BLaER1 treated with 17β-estradiol and CSF1 and Interleukin-3, amounts not matched to agents 10 nM and 100 nM (cell line): ENCODE measurements at regions not wholly inside any gene's neighbourhood (a gene's known extent, or its start where the extent isn't known, plus 50 kb on each side); places are given as distances from the start of the nearest gene placed in this dataset.

Experiments
- H3K27ac ChIP-seq, 11 experiments: shearing (Covaris generic); formaldehyde crosslinking; 2 replicates each; pipeline ENCODE4 v1.8.1; 2022
- H3K27me3 ChIP-seq, 11 experiments: shearing (Covaris generic); formaldehyde crosslinking; 2 replicates each; pipeline ENCODE4 v1.8.1; 2022
- H3K36me3 ChIP-seq, 11 experiments: shearing (Covaris generic); formaldehyde crosslinking; 2 replicates each; pipeline ENCODE4 v1.8.1; 2022
- H3K4me1 ChIP-seq, 10 experiments: shearing (Covaris generic); formaldehyde crosslinking; 2 replicates each; pipeline ENCODE4 v1.8.1; 2022
- H3K4me2 ChIP-seq, 11 experiments: shearing (Covaris generic); formaldehyde crosslinking; 2 replicates each; pipeline ENCODE4 v1.8.1; 2022
- H3K4me3 ChIP-seq, 10 experiments: shearing (Covaris generic); formaldehyde crosslinking; 2 replicates each; pipeline ENCODE4 v1.8.1; 2022
- H3K9ac ChIP-seq, 11 experiments: shearing (Covaris generic); formaldehyde crosslinking; 2 replicates each; pipeline ENCODE4 v1.8.1; 2022
- H3K9me3 ChIP-seq, 11 experiments: shearing (Covaris generic); formaldehyde crosslinking; replicated peaks in 1 of 11; 2 replicates each; pipeline ENCODE4 v1.8.1; 2022
- H4K20me1 ChIP-seq, 11 experiments: shearing (Covaris generic); formaldehyde crosslinking; 2 replicates each; pipeline ENCODE4 v1.8.1; 2022
- Cebpa-rat ChIP-seq, 11 experiments: shearing (Covaris generic); IDR thresholded peaks; 2 replicates each; pipeline ENCODE4 v1.8.1; 2022

DNA sequence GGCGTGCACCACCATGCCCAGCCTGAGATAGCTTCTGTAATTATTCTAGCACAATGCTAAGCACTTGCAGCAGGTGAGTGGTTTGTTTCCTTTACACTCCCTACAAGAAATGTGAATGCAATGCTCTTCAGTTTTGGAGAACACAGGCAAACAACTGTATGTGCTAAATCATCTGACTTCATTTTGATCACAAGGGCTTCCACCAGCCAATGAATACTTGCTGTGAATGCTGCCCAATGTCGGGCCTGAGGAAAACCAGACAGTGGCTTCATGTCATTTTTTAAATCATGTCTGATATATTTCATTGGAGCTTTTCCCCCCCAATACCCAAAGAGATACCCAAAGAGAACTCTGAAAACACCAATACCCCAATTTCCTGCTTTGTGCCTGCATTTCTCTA is 155.6 kb upstream of the XPO1 start:
- H3K9me3 ChIP-seq, result no peaks in the 10 kb centered on the region
- H4K20me1 ChIP-seq, result no peaks in the 10 kb centered on the region
- peak overlapping the region in 9 of 11 experiments; percentile 77 to 92 (median 84); a peak in 13 of 22 replicates for H3K9ac ChIP-seq
- H3K27ac ChIP-seq, result peak overlapping the region in 10 of 11 experiments; percentile 71 to 91 (median 84); a peak in 17 of 22 replicates
- peaks cover 12 to 38% (median 26%) of the 10 kb centered on the region in 10 experiments for H3K4me1 ChIP-seq
- no peaks in the 10 kb centered on the region for H3K27me3 ChIP-seq
- H3K4me3 ChIP-seq, result peak overlapping the region; percentile 66 to 85 (median 72); a peak in 13 of 20 replicates
- peak overlapping the region; percentile 77 to 94 (median 90) for H3K4me2 ChIP-seq
- no peaks in the 10 kb centered on the region for H3K36me3 ChIP-seq
- TF ChIP-seq Cebpa-rat (IDR thresholded peaks at IDR 0.05), result no peak

DNA sequence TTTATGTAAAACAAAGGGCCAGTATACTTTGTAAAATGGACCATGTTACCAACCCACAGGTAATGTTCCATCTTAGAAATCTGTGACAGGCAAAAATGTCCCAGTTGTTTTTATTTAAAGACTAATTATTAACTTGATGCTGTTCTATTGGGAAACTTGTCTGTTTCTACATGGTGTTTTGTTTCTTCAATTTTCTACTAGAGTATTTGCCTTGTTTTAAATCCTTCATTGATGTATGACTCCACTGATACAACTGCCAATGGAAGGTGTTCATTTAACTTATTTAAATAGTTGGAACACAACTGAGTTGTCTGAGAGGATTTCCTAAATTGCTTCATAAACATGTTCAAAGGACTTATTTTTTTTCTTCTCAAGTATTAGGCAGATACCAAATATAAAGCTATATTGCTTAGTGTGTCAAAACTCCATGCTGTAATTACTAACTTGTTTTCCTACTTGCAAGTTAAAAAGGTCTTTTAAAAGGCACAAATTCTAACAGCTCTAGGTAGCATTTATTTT is 152.0 kb upstream of the XPO1 start:
- H3K27ac ChIP-seq, result peak overlapping the region in 3 of 11 experiments; percentile 18 to 69 (median 28); a peak in 4 of 22 replicates
- no peak for TF ChIP-seq Cebpa-rat (IDR thresholded peaks at IDR 0.05)
- peaks cover 0 to 7% (median 0%) of the 10 kb centered on the region in 11 experiments; a peak in 2 of 22 replicates for H3K9me3 ChIP-seq
- no peaks in the 10 kb centered on the region for H3K36me3 ChIP-seq
- H3K9ac ChIP-seq, result no peak overlapping the region
- no peaks in the 10 kb centered on the region for H3K27me3 ChIP-seq
- H3K4me3 ChIP-seq, result no peak overlapping the region
- peak overlapping the region in 4 of 11 experiments; percentile 44 to 67 (median 46); a peak in 5 of 22 replicates for H3K4me2 ChIP-seq
- H3K4me1 ChIP-seq, result peaks cover 9 to 39% (median 25%) of the 10 kb centered on the region in 10 experiments
- no peaks in the 10 kb centered on the region for H4K20me1 ChIP-seq

DNA sequence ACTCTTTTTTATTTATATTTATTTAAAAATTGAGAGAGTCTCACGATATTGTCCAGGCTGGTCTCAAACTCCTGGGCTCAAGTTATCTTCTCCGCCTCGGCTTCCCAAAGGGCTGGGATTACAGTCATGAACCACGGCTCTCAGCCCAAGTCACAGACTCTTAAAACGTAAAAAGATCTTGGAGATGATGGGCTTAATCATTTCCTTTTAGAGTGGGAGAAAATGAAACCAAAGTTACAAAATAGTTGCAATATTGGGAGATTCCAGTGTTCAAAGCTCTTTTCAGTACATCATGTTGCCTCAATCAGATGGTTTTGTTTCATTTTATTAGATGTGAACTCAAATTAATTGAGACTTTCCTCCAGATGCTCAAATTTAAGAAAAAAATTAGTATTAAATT is 151.4 kb upstream of the XPO1 start:
- Histone ChIP-seq H3K27me3 (no peaks in the 10 kb centered on the region), H3K4me2 (peak overlapping the region in 8 of 11 experiments; percentile 29 to 67 (median 46); a peak in 13 of 22 replicates)
- TF ChIP-seq Cebpa-rat (IDR thresholded peaks at IDR 0.05), result no peak

GRCh38 chr2:61688369-61689334 is 150.5 kb upstream of the XPO1 start:
- Histone ChIP-seq H3K4me2 (peak overlapping the region in 8 of 11 experiments; percentile 29 to 67 (median 46); a peak in 11 of 22 replicates), H3K9me3 (peaks cover 0 to 7% (median 0%) of the 10 kb centered on the region in 11 experiments; a peak in 2 of 22 replicates), H3K36me3 (no peaks in the 10 kb centered on the region)

More for the DNA sequence above, 151.4 kb upstream of the XPO1 start:
- Histone ChIP-seq H4K20me1 (no peaks in the 10 kb centered on the region), H3K27ac (peak overlapping the region in 8 of 11 experiments; percentile 4 to 69 (median 34); a peak in 11 of 22 replicates), H3K9ac (0 out of 22 replicates have a peak overlapping the region, but pooled peaks of 2 of the 11 experiments have one; percentile 23 to 28), H3K4me3 (no peak overlapping the region), H3K9me3 (peaks cover 0 to 7% (median 0%) of the 10 kb centered on the region in 11 experiments; a peak in 2 of 22 replicates), H3K4me1 (peaks cover 6 to 37% (median 22%) of the 10 kb centered on the region in 10 experiments), H3K36me3 (no peaks in the 10 kb centered on the region)

GRCh38 chr2:61679096-61679495 is 140.9 kb upstream of the XPO1 start:
- no peak overlapping the region for H3K27ac ChIP-seq
- no peaks in the 10 kb centered on the region for H3K4me1 ChIP-seq
- no peaks in the 10 kb centered on the region for H4K20me1 ChIP-seq
- peaks cover 0 to 4% (median 0%) of the 10 kb centered on the region in 11 experiments; a peak in 1 of 22 replicates for H3K36me3 ChIP-seq
- no peaks in the 10 kb centered on the region for H3K27me3 ChIP-seq
- H3K4me3 ChIP-seq, result no peak overlapping the region
- H3K9ac ChIP-seq, result no peak overlapping the region
- H3K9me3 ChIP-seq, result peaks cover 39 to 47% (median 42%) of the 10 kb centered on the region in 11 experiments
- no peak overlapping the region for H3K4me2 ChIP-seq
- no peak for TF ChIP-seq Cebpa-rat (IDR thresholded peaks at IDR 0.05)

More at GRCh38 chr2:61688369-61689334, 150.5 kb upstream of the XPO1 start:
- H3K4me1 ChIP-seq, result peaks cover 0 to 30% (median 15%) of the 10 kb centered on the region in 10 experiments; a peak in 15 of 20 replicates
- H3K27ac ChIP-seq, result peak overlapping the region in 7 of 11 experiments; percentile 18 to 69 (median 36); a peak in 12 of 22 replicates
- no peaks in the 10 kb centered on the region for H4K20me1 ChIP-seq
- TF ChIP-seq Cebpa-rat (IDR thresholded peaks at IDR 0.05), result 0 out of 22 replicates have a peak, but pooled peaks of 1 of the 11 experiments have one; percentile 13
- no peak overlapping the region for H3K4me3 ChIP-seq
- H3K9ac ChIP-seq, result peak overlapping the region in 1 of 11 experiments; percentile 28; a peak in 1 of 22 replicates
- H3K27me3 ChIP-seq, result no peaks in the 10 kb centered on the region

DNA sequence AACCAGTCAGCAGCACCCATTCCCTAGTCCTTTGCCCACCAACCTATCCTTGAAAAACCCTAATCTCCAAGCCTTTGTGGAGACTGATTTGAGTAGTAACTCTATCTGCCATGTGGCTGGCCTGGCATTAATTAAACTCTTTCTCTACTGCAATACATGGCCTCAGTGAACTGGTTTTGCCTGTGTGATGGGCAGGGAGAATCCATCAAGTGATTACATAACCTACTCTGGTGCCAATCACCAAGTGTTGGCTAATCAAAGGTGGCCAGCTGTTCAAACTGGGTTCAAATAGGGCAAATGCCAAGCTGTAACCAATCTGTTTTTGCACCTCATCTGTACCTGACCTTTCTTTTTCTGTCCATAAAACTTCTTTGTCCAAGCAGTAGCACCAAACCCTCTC is 139.8 kb upstream of the XPO1 start:
- H3K27me3 ChIP-seq, result no peaks in the 10 kb centered on the region
- peaks cover 44 to 53% (median 49%) of the 10 kb centered on the region in 11 experiments for H3K9me3 ChIP-seq
- H3K4me1 ChIP-seq, result no peaks in the 10 kb centered on the region
- peaks cover 0 to 4% (median 0%) of the 10 kb centered on the region in 11 experiments; a peak in 1 of 22 replicates for H3K36me3 ChIP-seq
- no peak for TF ChIP-seq Cebpa-rat (IDR thresholded peaks at IDR 0.05)
- no peaks in the 10 kb centered on the region for H4K20me1 ChIP-seq
- no peak overlapping the region for H3K4me3 ChIP-seq
- no peak overlapping the region for H3K27ac ChIP-seq
- no peak overlapping the region for H3K9ac ChIP-seq
- no peak overlapping the region for H3K4me2 ChIP-seq

- Histone ChIP-seq H3K9ac (no peak overlapping the region), H4K20me1 (no peaks in the 10 kb centered on the region), H3K4me1 (no peaks in the 10 kb centered on the region), H3K27ac (no peak overlapping the region), H3K4me3 (no peak overlapping the region), H3K36me3 (peaks cover 0 to 4% (median 0%) of the 10 kb centered on the region in 11 experiments; a peak in 1 of 22 replicates), H3K9me3 (peaks cover 44 to 53% (median 49%) of the 10 kb centered on the region in 11 experiments), H3K4me2 (no peak overlapping the region), H3K27me3 (no peaks in the 10 kb centered on the region)
- no peak for TF ChIP-seq Cebpa-rat (IDR thresholded peaks at IDR 0.05)
These were observed 139.2 kb upstream of the XPO1 start for GRCh38 chr2:61677306-61677705.

DNA sequence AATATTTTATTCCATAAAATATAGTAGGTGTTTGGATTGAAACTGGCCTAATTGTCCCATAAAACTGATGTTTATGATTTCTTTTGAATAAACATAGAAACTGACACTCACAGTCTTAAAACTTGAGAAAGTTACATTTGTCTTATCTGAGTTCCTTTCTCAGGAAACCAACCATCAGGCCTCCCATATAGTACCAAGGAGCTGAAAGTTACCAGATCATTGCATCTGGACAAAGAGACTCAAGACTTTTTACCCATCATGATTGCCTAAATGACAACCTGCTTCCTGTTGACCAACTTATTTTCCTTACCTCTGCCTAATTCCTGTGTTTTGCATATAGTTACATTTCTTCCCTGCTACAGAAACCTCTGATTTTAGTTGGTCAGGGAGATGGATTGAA is 137.0 kb upstream of the XPO1 start:
- TF ChIP-seq Cebpa-rat (IDR thresholded peaks at IDR 0.05), result no peak
- Histone ChIP-seq H4K20me1 (no peaks in the 10 kb centered on the region), H3K36me3 (peaks cover 0 to 4% (median 0%) of the 10 kb centered on the region in 11 experiments; a peak in 1 of 22 replicates), H3K9me3 (peaks cover 44 to 53% (median 49%) of the 10 kb centered on the region in 11 experiments), H3K4me2 (no peak overlapping the region), H3K4me1 (peaks cover 0 to 17% (median 9%) of the 10 kb centered on the region in 10 experiments; a peak in 8 of 20 replicates), H3K4me3 (no peak overlapping the region), H3K9ac (no peak overlapping the region), H3K27ac (no peak overlapping the region), H3K27me3 (no peaks in the 10 kb centered on the region)
